NCI-H748 (cell line): ENCODE measurements at regions not wholly inside any gene's neighbourhood (a gene's known extent, or its start where the extent isn't known, plus 50 kb on each side); places are given as distances from the start of the nearest gene placed in this dataset.
"Not testable (repeated sequence)": the region's sequence is repeated elsewhere in the genome, so short reads cannot be mapped to it uniquely, and the experiment has no call there.

Experiments
- DNase-seq: peaks from one replicate; lab custom pipeline; 2025; ENCODE audit not compliant: unreplicated experiment; lab: John Stamatoyannopoulos, UW

DNA sequence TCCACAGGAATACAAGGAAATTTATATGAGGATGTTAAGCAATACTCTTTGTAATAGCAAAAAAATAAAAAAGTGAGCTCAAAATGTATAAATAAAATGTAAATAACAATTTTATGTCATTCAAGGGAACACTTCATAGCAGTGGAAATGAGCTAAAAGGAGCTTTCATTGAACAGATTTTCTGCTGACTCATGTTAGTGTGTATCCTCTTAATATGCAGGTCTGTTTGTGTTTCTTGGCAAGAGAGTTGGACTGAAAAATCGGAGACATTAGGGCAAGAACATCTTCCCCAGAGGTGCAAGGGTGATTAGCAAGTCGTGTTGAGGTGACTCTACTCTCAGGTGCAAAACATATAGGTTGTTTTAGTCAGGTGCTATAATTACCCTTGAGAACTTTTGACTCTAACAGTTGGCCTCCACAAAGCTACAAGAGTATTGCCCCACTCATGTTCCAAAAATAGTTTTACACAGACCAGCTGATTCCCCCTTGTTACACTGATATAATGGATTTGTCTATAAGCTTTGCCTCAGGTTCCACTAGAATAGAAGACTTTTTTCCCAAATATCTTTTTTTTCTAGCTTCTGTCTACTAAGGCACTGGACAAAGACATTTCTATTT lies 702.9 kb downstream of the TENT5A start:
- DNase-seq = no peak

DNA sequence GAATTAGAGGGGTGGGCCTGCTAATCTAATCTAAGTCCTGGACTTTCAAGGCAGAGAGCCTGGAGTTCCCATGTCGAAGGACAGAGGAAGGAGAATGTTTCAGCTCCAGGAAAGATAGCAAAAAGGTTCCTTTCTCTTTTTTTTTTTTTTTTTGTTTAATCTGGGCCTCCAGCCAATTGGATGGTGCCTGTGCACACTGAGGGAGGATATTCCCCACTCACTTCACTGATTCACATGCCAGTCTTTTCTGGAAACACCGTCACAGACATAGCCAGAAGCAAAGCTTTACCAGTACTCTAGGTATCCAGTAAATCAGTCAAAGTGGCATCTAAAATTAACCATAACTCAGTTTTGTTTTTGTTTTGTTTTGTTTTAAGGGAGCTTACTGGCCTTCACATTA lies 721.1 kb downstream of the TENT5A start:
- no peak for DNase-seq

DNA sequence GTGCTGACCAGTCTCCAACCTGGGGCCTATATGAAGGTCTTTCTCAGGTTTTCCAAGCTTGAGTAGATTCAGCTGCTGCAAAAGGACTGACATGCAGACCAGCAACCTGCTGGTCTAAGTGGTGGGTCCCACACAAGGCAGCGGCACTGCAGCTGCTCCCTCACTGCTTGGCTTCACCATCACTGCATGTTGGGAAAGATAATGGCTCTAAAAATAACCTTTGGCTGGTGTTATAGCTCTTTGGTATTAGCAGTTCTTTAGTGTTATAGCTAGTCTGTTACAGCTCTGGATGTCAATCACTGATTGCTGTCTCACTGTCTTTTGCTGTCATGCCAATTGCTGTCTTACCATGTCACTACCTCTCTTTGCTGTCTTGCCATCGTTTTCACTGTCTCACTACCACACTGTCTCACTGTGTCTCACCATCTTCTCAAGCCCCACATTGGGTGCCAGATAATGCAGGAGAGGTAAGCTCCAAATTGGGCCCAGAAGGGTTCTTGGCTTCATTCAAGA lies 726.4 kb downstream of the TENT5A start:
- DNase-seq = no peak

DNA sequence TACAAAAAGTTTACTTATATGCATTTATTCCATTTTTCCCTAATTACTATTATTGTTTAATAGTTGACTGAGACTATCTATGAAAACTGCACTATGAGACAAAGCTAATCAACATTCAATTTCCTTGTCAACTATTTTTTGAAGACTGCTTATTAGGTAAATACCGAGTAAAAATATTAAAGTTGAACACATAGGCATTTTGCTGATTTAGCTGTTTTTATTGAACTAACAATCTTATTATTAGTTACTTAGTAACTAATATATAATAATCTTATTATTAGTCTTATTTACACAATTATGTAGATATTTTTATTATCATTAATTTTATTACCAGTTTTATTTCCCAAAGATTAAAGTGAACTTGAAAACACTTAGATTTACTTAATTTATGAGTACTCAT lies 728.8 kb downstream of the TENT5A start:
- no peak for DNase-seq

DNA sequence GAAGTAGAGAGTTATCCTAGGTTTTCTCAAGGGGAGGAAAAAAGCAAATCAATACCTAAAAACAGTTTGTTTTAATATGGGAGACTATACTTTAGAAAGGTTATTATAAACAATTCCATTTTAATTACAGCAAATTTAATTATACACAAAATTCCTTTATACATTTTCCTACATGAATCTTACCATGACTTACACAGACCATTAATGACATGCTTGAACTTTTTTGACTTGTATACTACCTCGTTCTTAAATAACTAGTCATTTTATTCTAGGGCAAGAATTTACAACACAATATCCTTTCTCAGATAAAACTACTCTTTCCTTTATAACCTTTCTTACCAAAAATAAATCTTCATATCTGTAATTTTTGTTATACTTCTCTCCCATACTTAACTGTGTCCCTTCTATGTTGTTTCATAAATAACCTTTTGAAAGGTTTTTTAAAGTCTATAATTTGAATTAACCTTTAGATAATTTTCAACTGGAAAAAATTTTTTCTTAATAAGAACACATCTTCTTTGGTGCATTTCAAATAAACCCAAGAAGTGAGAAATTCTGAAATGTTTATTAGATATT lies 729.4 kb downstream of the TENT5A start:
- DNase-seq = peak; percentile 23

DNA sequence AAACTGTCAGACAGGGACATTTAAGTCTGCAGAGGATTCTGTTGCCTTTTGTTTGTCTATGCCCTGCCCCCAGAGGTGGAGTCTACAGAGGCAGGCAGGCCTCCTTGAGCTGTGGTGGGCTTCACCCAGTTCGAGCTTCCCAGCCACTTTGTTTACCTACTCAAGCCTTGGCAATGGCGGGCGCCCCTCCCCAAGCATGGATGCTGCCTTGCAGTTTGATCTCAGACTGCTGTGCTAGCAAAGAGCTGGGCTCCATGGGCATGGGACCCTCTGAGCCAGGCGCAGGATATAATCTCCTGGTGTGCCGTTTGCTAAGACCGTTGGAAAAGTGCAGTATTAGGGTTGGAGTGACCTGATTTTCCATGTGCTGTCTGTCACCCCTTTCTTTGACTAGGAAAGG lies 734.9 kb downstream of the TENT5A start:
- not testable (repeated sequence) for DNase-seq

DNA sequence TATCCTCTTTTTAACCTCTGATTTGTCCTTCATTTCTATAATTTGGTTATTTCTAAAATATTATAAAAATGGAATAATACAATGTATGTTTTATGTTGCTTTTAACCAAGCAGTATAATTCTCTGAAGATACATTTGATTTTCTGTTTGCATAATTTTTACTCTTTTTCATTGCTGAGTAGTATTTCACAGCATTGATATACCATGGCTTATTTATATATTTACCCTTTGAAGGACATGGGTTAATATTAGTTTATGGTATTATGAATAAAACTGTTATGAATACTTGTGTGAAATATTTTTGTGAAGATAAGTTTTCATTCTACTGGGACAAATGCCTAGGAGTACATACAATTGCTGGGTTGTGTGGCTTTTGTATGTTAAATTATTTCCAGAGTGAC lies 748.6 kb downstream of the TENT5A start:
- DNase-seq = no peak

DNA sequence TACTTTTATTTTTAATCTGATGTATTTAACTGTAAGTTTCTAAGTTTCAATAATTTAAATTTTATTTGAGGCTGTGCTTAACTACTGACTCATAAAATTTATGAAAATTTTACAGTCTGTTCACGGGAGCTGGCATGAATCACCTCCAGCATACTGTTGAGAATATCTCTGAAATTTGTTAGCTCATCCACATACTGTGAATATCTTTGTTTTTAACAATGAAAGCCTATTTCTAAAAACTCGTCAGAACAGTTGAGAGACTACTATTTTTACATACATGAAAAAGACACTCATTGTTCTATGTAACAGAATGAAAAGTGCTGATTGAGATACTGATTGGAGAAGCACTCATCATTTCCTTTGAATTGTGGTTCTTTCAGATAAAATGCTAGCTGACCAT lies 749.3 kb downstream of the TENT5A start:
- DNase-seq = no peak

DNA sequence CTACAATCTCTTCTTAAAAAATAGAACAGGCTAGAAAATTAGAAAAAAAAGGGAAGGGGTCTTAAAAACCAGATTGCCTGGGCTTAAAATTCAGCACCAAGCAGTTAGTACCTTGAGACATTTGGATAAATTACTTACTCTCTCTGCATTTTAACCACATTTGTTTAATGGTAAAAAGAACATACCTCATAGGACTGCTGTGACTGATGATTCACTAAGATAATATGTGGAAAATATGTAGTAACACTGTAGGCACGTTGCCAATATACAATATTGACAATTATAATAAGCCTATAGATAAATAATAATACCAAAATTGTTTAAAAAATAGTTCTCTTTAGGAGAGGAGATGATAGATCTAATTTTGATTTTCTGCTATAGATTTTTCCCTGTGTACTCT lies 750.4 kb downstream of the TENT5A start:
- no peak for DNase-seq

DNA sequence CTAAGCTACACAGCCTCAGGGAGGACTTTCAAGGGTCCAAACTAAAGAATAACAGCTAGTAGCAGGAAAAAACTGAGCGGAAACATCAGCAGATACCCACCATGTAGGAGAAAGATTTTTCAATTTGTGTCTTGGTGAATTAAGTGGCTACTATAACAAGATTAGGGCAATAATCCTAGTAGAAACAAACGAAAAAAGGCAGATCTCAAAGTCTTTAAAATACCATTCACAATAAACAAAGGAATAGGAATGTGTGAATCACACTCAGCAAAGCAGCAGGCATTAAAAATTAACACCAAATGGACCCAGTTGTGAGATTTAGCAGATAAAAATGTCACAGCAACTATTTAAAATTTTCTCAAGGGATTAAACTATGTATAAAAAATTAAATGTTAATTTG lies 761.2 kb downstream of the TENT5A start:
- DNase-seq = no peak

DNA sequence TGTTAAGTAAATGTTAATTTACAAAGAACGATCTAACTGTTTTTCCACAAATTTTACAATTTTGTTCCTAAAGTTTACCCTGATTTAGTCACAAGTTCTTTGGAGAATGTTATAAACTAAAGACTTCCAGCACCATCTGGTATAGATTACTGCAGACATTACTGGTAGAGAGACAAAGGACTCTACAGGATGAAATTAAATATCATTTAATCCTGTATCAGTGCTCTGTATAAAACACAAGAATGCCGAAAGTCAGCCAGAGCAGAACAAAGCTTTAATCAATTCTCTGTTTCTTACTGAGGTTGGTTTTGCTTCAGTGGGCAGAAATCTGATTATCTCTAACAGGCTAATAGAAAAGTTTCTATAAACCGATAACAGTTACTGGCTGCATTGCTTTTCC lies 763.6 kb downstream of the TENT5A start:
- no peak for DNase-seq

DNA sequence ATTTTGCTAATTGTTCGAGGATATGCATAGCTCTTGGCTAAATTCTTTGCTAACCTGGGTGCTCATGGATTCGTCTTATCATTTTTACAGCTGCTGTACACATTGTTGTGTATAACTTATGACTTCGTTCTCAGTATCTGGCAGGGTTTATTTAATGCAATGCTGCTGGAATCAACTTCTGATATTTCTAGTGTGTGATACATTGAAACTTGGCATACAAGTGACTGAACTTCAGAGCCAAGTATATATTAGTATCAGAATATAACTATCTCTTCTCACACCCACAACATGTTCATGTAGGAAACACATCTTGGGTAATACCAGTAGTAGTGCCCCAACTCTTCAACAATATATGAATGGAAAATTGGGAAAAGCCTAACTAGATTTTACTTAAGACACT lies 764.2 kb downstream of the TENT5A start:
- DNase-seq = no peak

DNA sequence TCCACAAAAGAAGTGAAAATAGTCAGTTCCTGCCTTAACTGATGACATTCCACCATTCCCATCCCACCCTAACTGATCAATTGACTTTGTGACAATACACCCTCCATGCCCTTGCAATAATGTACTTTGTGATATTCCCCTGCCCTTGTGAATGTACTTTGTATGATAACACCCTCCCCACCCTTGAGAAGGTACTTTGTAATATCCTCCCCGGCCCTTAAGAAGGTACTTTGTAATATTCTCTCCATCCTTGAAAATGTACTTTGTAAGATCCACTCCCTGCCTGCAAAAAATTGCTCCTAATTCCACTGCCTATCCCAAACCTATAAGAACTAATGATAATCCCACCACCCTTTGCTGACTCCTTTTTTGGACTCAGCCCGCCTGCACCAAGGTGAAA lies 771.3 kb downstream of the TENT5A start:
- not testable (repeated sequence) for DNase-seq

DNA sequence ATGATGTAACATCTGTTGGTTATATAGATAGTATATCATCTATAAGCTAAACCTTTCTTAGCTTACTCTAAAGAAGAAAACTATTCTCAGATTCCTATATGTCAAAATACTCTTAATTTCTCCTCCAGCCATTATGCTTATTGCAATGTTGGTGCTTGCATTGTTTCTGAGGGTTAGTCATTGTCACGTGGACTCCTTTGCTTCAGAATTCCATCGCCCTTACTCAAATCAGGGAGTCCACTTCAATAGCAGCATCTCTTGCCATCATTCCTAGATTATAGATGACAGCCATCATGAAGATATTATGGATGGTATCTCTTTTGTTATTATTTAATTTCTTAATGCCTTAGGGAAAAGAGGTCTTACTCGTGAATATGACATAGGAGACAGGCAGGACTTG lies 776.1 kb downstream of the TENT5A start:
- DNase-seq = no peak

DNA sequence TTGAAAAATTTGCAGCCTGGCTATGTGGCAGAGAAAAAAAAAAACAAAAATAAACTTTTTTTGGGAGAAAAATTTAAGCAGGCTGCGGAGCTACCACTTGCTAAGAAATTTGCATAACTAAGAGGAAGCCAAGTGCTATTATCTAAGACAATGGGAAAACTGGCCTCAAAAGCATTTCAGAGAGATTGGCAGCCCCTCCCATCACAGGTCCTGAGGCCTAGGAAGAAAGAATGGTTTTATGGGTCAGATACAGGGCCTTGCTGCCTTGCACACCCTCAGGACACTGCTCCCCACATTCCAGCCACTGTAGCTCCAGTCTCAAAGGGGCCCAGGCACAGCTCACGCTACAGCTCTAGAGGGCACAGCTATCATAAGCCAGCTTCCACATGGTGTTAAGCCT lies 777.9 kb downstream of the TENT5A start:
- no peak for DNase-seq

DNA sequence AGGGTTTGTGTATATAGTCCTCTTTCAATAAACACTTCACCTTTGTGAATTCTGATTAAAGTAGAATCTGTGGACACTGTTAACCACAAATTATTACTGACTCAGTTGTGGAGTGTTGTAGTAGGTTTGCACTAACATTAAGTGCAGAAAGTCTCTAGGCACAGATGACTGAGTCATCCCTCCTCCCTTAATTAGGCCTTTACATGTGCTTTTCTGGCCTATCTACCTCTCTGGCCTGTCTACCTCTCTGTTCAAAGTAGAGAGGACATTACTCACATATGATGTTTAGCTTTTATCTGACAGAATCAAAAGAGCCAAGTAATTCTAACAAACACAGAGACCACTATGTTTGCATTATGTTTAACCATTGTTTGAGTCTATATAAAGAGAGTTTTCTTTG lies 783.0 kb downstream of the TENT5A start:
- peak; percentile 55 for DNase-seq

DNA sequence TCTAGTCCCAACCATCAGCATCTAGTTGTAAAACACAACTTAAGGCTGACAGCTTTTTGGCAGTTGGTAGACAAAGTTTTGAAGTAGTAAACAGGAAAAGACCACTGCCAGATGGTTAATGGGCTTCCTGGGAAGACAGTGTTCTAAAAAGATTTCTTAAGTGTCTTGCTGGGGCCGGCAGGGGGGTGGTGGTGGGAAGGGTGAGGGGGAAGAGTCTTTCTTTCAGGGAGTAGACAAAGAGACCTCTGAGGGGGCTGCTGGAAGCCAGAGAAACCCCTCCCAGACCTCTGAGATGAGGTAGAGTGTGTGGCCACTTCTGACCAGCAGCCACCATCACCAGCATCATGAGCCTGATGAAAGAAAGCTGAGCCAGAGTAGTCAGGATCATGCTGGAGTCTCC lies 784.9 kb downstream of the TENT5A start:
- DNase-seq = no peak

DNA sequence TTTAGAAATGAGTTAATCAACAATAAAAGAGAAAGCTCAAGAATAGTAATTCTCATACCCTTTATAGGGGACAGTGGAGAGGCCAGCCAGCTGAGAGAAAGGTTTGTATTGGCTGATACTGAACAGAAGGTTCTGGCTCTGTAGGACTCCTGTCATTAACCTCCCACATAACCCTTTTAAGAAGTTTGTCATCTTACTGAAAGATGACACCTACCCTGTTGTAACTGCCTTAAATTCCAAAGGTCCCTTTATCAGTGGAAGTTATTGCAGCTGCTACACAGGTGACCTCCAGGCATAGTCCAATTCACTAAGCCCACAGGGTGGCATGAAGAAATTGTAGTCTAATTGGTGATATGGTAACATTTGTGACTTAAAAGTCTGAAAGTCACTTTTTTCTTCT lies 790.1 kb downstream of the TENT5A start:
- DNase-seq = no peak

DNA sequence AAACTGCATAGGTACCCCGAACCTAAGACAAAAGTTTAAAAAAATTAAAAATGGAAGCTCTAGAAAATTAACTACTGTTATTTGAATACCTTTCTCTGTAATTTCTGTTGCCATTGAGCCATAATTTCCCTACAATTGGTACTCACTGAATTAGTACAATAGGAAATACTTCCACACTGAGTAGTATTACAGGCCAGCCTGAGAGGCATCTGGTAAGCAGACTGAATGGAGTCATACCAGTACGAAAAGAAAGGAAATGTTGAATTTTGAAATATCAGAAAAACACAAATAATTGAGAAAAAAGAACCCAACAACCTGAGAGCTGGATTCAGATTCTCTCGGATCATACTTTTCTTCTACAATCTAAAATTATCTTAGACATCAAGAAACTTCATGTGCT lies 791.3 kb downstream of the TENT5A start:
- no peak for DNase-seq

DNA sequence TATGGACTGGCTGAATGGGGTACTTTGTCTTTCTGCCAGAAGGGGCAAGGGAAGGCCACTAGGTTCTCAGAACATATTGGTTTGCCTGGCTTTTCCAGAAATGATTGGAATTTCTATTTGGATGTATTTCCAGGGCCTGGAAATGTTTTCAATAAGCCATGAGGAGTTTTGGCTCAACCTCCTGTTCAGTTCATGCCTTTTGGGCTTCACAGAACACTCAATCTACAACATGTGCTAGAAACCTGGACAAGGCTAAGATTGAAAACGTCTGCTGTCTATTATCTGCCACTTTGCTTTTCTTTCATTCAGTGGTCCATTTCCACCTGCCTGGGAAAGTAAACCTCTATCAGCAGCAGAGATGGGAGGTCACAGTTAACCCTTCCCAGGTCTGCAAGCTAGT lies 793.4 kb downstream of the TENT5A start:
- no peak for DNase-seq

DNA sequence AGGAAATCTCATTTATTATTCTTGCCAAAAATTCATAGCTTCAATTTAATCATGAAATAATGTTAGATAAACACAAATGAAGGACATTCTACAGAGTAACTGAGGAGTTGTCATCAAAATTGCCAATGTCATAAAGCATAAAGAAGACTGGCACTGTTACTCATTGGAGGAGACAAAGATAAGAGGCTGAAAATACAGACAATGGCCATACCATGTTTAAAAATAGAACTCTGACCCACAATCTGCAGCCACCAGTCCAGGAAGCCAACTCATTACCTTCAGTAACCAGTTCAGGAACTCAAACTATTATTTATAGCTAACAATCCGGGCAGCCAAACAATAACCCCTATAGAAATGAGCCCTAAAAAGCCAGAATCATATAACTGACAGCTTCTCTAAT lies 795.6 kb downstream of the TENT5A start:
- no peak for DNase-seq

DNA sequence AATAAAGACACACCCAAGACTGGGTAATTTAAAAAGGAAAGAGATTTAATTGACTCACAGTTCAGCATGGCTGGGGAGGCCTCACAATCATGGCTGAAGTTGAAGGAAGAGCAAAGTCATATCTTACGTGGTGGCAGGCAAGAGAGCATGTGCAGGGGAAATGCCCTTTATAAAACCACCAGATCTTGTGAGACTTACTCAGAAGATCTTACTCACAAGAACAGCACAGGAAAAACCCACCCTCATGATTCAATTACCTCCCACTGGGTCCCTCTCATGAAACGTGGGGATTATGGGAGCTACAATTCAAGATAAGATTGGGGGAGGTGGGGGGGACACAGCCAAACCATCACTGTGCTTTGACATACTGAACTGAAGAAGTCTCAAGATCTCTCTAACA lies 800.0 kb downstream of the TENT5A start:
- DNase-seq = not testable (repeated sequence)

DNA sequence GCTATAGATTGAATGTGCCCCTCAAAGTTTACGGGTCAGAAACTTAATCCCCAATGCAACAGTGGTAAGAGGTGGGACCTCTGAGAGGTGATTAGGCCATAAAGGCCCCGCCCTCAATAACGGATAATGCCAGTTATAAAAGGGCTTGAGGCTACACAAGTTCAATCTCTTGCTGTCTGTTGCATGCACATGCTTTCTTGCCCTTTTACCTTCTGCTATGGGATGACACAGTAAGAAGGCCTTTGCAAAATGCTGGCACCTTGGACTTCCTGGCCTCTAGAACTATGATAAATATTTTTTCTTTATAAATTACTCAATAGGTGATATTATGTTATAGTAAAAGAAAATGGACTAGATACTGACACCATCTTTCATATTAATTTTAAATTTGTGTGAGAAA lies 806.1 kb downstream of the TENT5A start:
- DNase-seq = no peak
